ENCODE measurements at regions not wholly inside any gene's neighbourhood (a gene's known extent, or its start where the extent isn't known, plus 50 kb on each side); places are given as distances from the start of the nearest gene placed in this dataset.
"Not testable (repeated sequence)": the region's sequence is repeated elsewhere in the genome, so short reads cannot be mapped to it uniquely, and the experiment has no call there.

DNA sequence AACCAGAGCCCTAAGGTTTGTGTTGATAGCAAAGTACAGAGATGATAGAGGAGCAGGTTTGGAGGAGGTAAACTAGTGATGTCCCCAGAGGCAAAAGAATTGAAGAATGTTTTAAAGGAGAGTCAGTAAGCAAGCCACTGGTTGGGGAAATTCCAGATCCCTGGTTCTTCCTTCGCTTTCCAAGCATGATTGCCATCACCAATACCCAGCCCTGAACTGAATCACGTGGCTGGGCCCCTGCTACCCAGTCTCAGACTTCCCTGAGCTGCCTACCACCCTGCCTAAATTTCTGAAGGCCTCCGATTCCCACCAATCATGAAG lies 95.3 kb upstream of the FOXN2 start:
- no peak for DNase-seq

DNA sequence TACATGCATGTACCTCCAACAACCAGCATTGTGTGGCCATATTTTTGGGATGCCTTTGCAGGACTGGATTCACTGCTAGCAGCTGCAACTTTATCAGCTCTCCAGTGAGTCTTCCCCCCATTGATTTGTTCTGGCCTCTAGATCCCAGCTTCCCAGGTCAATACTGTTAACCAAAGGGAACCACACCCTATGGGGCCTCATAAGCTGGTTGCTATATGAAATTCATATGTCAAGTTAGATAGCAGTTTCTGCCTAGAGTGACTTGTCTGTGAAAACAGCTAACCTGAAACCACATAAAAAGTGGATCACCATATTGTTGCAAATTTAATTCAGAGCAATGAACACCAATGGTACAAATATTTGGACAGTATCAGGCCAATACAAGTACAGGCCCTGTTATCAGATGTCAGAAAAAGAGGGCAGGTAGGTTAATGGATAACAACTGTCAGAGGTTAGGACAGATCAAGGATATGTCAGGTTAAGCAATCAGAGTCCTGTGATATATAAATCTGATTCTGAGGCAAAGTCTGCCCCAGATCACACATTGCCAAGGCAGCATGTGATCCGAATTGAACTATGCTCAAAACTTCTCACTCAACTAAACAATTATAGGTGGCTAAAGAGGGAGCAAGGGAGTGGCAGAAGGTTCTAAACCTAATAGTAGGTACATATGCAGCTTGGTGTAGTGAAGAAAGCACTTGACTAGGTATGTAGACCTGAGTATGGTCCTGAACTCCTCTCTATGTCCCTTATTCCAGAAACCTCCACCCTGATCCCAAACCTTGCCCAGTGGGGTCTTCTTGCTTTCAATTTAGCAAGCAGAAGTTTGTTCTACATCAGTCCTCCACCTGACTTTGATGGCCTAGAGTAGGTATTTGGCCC lies 94.7 kb upstream of the FOXN2 start:
- DNase-seq = no peak

DNA sequence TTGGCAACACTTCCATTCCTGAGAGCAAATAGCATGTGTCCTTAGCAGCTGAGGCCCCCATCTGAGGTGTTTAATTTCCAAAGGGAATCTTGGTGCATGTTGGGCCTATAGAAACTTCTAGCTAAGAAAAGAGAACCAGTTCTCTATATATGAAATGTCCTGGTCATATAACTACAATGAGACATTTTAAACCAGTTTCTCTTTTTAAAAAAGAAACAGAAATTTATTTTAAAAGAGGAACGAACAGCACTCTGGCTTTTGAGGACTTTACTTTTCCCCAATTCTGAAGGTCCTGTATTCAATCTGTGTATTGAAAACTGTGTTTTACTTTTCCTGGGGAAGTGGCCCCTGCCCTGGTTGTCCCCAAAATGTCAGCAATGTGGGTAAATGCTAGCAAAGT lies 94.0 kb upstream of the FOXN2 start:
- no peak for DNase-seq

DNA sequence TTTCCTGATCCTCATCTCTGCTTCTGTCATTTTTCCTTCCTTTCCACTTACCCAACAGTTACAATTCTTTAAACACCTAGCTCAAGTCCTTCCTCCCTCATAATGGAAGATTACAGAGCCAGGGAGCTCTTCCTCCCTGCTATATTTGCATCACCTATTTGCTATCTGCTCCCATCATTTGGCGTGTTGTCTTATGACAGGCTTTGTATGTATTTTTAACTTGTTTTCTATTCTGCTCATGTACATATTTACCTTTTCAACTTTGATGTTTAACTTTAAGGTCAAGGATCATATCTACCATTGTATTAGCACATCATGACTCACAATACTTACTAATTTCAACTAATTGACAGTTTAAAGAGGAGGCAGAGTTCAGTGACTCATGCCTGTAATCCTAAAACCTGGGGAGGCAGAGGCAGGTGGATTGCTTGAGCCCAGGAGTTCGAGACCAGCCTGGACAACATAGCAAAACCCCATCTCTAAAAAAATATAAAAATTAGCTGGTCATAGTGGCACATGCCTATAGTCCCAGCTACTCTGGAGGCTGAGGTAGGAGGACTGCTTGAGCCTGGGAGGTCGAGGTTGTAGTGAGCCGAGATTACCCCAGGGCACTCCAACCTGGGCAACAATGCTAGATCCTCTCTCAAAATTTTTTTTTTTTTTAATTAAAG lies 92.5 kb upstream of the FOXN2 start:
- no peak for DNase-seq

DNA sequence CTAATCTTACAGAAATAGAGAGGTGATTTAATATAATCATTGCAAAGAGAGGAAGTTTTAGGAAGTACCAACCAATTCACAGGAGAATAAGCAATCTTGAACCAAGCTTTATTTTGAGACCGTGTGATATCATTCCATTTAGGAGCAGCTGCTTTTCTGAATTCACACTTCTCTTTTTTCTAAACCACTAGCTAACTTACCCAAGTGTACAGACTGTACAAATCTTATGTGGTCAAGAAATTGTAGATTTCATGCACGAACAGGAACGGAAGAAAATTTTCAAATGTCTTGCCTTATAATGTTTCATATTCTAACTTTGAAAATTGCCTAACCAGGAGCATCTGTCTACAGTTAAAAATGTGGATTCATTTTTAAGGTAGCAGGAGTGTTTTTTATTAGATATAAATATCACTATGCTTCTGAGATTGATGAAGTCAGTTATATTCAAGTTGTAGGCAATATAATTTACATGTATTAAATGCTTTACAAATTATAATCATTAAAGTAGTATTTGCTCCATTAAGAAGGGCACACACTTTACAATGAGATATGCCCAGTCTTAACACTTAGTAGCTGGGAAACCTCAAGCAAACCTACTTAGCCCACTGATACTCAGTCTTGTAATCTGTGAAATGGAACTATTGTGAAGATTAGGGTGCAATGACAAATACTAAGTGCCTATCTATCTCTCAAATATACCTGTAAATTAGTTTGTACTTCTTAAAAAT lies 86.7 kb upstream of the FOXN2 start:
- DNase-seq = no peak

DNA sequence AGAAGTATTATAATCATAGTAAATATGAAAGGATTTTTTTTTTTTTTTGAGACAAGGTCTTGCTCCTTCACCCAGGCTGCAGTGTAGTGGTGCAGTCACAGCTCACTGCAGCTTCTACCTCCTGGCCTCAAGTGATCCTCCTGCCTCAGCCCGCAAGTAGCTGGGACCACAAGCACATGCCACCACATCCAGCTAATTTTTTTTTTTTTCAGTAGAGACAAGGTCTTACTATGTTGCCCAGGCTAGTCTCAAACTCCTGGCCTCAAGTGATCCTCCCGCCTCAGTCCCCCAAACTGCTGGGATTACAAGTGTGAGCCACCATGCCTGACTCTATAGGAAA lies 86.2 kb upstream of the FOXN2 start:
- no peak for DNase-seq

DNA sequence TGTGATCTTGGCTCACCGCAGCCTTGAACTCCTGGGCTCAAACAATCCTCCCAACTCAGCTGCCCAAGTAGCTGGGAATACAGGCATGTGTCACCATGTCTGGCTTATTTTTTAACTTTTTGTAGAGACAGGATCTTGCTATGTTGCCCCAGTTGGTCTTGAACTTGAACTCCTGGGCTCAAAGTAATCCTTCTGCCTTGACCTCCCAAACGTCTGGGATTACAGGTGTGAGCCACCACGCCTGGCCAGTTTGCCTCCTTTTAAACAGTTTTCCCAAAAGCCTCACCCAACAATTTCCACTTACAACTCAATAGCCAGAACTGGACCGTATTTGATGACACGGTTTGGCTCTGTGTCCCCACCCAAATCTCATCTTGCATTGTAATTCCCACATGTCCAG lies 85.4 kb upstream of the FOXN2 start:
- no peak for DNase-seq

DNA sequence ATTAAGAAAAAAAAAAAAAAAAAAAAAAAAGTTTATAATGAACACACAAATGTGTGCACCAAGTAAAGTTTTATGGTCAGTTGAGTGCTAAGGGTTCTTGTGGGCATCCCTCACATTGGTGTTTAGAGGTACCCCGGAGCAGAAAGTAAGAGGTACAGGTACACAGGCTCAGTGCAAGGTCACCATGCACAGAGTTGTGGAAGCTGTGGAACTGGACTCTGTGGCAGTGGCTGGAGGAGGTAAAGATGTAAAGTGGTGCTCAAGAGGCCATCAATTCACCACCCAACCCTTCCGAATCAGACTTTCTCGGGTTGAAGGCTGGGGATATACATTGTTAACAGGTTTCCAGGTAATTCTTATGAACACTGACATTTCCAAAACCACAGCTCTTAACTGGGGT lies 83.6 kb upstream of the FOXN2 start:
- DNase-seq = no peak

DNA sequence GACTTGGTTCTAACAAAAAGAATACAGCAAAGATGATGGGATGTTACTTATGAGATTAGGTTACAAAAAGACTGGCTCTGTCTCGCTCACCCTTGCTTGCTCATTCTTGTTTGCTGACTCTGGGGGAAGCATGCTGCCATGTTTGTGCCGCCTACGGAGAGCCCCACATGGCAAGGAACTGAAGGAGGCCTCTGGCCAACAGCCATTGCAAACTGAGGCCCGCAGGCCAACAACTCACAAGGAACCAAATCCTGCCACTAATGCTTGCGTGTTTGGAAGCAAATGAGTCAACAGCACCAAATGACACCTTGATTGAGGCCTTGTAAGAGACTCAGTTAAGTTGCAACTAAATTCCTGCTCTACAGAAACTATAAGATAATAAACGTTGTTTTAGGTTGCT lies 82.1 kb upstream of the FOXN2 start:
- DNase-seq = no peak

DNA sequence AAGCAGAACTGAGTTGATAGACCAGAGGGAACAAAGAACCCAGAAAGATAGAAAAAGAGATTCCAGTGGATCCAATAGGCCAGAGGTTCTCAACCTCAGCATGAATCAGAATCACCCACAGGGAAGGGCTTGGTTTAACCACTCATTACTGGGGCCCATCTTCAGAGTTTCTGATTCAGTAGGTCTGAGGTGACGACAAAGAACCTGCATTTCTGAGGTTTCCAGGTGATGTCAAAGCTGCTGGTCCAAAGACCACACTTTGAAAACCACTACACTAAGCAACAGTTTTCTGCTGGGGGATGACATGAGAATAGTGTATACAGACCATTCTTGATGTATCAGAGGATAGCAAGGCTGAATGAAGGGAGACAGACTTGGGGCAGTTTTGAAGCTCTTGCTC lies 81.5 kb upstream of the FOXN2 start:
- no peak for DNase-seq

DNA sequence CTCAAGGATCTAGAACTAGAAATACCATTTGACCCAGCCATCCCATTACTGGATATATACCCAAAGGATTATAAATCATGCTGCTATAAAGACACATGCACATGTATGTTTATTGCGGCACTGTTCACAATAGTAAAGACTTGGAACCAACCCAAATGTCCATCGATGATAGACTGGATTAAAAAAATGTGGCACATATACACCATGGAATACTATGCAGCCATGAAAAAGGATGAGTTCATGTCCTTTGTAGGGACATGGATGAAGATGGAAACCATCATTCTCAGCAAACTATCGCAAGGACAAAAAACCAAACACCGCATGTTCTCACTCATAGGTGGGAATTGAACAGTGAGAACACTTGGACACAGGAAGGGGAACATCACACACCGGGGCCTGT lies 80.7 kb upstream of the FOXN2 start:
- not testable (repeated sequence) for DNase-seq

DNA sequence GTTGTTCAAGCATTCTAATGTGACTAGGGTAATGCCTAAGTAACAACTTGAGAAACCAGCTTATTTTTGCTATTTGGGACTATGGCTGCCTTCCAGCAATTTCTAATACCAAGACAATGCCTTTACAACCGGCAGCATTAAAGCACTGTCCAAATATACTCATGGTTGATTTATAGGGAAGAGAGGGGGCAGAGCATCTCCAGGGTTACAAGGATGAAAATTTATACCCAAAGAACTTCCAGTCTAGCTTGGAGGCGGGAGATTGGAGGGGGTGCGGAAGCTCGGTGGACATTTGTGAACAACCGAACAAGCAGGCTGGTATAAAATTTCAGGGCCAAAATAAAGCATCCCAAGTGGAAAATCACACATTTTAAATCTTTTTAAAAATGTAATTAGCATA lies 79.4 kb upstream of the FOXN2 start:
- DNase-seq = no peak

DNA sequence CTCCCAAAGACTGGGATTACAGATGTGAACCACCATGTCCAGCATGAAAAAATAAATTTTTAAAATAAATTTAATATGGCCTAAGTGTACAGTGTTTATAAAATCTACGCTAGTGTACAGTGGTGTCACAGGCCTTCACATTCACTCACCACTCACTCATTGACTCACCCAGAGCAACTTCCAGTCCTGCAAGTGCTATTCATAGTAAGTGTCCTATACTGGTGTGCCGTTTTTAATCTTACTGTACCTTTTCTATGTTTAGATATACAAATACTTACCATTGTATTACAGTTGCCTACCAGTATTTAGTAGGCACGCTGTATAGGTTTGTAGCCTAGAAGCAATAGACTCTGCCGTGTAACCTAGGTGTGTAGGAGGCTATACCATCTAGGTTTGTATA lies 76.1 kb upstream of the FOXN2 start:
- no peak for DNase-seq

DNA sequence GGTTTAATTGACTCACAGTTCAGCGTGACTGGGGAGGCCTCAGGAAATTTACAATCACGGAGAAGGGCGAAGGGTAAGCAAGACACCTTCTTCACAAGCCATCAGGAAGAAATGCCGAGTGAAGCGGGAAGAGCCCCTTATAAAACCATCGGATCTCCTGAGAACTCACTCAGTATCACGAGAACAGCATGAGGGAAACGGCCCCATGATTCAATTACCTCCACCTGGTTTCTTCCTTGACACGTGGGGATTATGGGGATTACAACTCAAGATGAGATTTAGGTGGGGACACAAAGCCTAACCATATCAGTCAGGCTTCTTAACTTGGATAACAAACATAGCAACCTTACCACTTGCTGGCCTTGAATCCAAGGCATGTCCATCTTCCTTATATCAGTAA lies 73.6 kb upstream of the FOXN2 start:
- no peak for DNase-seq

DNA sequence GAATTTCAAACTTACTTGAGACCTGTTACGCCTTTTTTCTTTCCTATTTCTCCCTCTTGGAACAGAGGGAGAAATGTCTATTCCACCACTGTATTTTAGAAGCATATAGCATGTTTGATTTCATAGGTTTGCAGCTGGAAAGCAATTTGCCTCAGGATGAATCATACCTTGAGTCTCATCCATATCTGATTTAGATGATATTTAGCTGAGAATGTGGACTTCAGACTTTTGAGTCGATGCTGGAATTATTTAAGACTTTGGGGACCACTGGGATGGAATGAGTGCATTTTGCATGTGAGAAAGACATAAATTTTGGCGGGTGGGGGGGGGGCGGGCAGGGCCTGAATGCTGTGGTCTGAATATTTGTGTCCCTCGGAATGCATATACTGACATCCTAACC lies 67.3 kb upstream of the FOXN2 start:
- DNase-seq = no peak

DNA sequence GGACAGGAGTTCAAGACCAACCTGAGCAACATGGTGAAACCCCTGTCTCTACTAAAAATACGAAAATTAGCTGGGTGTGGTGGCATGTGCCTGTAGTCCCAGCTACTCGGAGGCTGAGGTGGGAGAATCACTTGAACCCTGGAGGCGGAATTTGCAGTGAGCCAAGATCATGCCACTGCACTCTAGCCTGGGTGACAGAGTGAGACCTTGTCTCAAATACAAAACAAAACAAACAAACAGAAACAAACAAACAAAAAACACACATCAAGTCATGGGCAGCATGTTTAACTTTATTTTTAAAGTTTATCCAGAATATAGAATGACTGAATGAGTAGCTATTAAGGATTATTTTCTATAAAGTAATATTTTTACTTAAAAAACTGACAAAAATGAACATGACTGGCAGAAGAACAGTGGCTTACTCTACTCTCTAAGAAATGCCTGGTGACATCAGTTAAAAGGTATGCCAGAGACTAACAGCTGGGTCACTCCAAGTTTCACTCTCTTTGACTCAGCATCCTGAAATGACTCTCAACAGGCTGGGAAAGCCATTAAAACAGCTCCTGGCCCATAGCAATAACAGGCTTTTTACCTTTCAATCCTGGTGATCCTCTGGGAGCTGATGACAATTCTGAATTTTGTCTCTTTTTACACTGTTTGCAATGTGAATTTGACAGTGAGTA lies 66.1 kb upstream of the FOXN2 start:
- no peak for DNase-seq

DNA sequence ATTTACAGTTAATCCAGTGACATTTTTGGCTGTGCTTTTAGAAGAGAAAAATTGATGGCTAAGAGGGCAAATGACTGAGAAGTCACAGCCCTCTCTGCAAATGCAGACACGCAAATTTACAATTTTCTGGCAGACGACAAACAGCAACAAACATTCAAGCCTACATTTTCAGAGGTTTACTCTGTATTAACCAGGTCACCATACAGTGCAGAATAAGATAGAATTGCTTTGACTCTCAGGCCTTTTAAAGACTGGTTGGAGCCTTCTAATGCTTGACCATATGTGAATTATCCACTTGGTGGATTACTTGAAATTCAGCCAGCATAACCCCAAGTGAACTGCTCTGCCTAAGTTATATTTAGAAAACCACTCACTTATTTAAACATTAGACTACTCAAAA lies 65.5 kb upstream of the FOXN2 start:
- DNase-seq = no peak

DNA sequence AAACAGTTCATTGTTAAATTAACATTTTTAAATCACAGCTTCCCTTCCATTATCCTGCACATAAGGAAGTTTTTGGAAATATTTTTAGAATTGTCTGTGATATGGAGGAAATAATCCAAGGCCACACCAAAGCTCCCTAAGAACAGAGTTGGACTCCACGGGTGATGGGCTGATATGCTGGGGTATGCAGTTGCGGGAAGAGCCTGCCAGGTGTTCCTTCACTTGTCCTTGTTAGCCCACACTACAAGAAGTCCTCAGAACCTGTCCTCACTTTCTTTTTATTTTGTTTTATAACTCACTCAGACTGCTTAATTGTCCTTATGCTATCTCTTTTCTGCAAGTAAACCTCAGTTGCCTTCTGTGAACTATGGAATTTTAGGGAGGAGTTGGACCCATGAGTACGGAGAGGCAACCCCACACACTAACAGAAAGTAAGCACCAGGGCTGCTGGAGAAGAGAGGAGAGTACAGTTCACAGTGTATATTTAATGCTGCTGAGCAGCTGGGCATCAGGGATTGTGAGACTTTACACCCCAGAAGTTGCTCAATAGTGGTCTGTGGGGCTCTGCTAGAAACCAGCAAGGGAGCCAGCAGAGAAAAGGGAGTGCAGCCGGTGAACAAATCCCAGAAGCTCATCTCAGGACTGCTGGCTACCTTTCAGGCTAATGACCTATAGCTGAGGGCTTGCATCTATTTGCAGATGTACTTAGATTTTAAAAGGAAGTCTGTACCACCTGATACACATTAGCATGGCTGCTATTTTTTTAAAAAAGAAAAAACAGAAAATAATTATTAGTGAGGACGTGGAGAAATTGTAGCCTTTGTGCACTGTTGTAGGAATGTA lies 64.6 kb upstream of the FOXN2 start:
- DNase-seq = peak in 1 of 56 donors; percentile 0

DNA sequence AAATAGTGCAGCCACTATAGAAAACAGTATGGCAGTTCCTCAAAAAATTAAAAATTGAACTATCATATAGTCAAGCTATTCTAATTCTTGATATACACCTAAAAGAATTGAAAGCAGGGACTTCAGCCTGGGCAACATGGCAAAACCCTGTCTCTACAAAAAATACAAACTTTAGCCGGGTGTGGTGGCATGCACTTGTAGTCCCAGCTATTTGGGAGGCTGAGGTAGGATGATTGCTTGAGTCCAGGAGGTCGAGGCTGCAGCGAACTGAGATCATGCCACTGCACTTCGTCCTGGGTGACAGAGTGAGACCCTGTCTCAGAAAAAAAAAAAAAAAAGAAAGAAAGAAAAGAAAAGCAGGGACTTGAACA lies 64.0 kb upstream of the FOXN2 start:
- DNase-seq = no peak

DNA sequence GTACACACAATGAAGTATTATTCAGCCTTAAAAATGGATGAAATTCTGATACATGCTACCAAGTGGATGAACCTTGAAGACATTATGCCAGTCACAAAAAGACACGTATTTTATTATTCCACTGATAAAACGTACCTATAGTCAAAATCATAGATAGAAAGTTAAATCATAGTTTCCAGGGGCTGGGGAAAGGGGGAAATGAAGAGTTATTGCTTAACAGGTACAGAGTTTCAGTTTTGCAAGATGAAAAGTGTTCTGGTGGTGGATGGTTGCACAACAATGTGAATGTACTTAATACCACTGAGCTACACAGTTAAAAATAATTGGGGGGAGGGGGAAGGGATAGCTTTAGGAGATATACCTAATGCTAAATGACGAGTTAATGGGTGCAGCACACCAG lies 63.5 kb upstream of the FOXN2 start:
- no peak for DNase-seq

DNA sequence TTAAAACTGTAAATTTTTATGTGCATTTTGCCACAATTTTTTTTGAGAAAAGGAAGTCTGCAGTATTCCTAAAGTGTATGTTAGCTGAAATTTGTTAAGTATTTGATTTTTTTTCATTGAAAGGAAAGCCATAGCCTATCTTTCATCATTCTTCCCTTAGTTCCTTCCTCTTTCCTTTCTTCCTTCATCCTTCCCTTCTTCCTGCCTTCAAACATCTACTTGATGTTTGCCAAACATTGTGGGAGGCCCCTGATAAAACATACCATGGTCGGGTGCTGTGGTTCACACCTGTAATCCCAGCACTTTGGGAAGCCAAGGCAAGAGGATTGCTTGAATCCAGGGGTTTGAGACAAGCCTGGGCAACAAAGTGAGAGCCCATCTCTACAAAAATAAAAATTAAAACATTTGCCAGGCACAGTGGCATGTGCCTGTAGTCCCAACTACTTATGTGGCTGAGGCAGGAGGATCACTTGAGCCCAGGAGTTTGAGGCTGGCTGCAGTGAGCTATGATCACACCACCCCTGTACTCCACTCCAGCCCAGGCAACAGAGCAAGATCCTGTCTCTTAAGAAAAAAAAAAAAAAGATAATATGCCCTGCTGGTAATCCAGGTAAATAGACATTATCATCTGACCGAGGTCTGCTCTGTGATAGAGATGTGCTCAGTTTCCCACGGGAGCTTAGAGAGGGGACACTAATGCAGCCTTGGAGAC lies 62.9 kb upstream of the FOXN2 start:
- DNase-seq = no peak
